ENCODE measurements at regions not wholly inside any gene's neighbourhood (a gene's known extent, or its start where the extent isn't known, plus 50 kb on each side); places are given as distances from the start of the nearest gene placed in this dataset.
"Not testable (repeated sequence)": the region's sequence is repeated elsewhere in the genome, so short reads cannot be mapped to it uniquely, and the experiment has no call there.

- not testable (repeated sequence) for TF ChIP-seq CTCF (IDR thresholded peaks at IDR 0.05; ENCODE audit: low read depth, low read length); EZH2phosphoT487 (IDR thresholded peaks at IDR 0.05; ENCODE audit: low read depth)
Measured at GRCh38 chr5:21480054-21480453, 1373.1 kb downstream of the CDH12 start.
